GM12878 (cell line): ENCODE measurements at regions not wholly inside any gene's neighbourhood (a gene's known extent, or its start where the extent isn't known, plus 50 kb on each side); places are given as distances from the start of the nearest gene placed in this dataset.

Experiments used
- ATAC-seq: fragments of 200-7000 bp; cut with Tn5 transposase; 3 replicates; pipeline ENCODE4 v1.9.1; 2020; ENCODE audit warnings: mild to moderate bottlenecking, moderate library complexity
- BruUV-seq: library from RNA; stranded (reverse); fragments of 400-500 nt; replicated peaks from 2 replicates; lab custom pipeline; 2021; lab: Mats Ljungman, UMichigan
- CTCF ChIA-PET: fragments of 300-600 bp; sonication (Branson Sonifier 250); formaldehyde crosslinking; extraction: SDS; loops from one replicate; lab custom pipeline; 2021; ENCODE audit warnings: inconsistent platforms; lab: Yijun Ruan, JAX
- POLR2A ChIA-PET: fragments of 350-600 bp; formaldehyde crosslinking; extraction: SDS; loops from one replicate; lab custom pipeline; 2021; ENCODE audit warnings: inconsistent platforms; lab: Charles Lee
- RAD21 ChIA-PET: fragments of 300-600 bp; sonication (Branson Sonifier 250); formaldehyde crosslinking; loops from one replicate; lab custom pipeline; 2023; ENCODE audit warnings: antibody characterized with exemption; ENCODE audit not compliant: unreplicated experiment; lab: Charles Lee
- SMC1A ChIA-PET: fragments of 300-600 bp; sonication (Branson Sonifier 250); formaldehyde crosslinking; loops from one replicate; lab custom pipeline; 2023; ENCODE audit not compliant: unreplicated experiment, uncharacterized antibody; lab: Charles Lee
- DNase-seq: peaks from one replicate; pipeline ENCODE4 v3.0.0-alpha.2; 2011; ENCODE audit warnings: low read depth, low spot score
- FAIRE-seq: peaks from 3 replicates; lab custom pipeline; 2011; peaks lifted over from hg19 to GRCh38; lab: Jason Lieb, UNC
- H2AFZ ChIP-seq: 2 replicates; pipeline ENCODE4 v1.6.0; 2011; ENCODE audit warnings: low read depth, low read length, control low read depth; ENCODE audit not compliant: control insufficient read depth
- H3K27ac ChIP-seq: 2 replicates; pipeline ENCODE4 v1.5.1; 2011; ENCODE audit warnings: control low read depth; ENCODE audit not compliant: control insufficient read depth, insufficient read depth
- H3K27me3 ChIP-seq, 2 experiments: replicated peaks in 1 of 2; 2 replicates each; pipeline versions ENCODE4 v1.6.0 to v1.6.1; 2011; ENCODE audit warnings: low read length in 1 of 2; ENCODE audit not compliant: control insufficient read depth in 2 of 2, insufficient read depth in 2 of 2
- H3K36me3 ChIP-seq, 2 experiments: 2 replicates each; pipeline ENCODE4 v1.5.1; 2011; ENCODE audit warnings: low read length in 1 of 2; ENCODE audit not compliant: control insufficient read depth in 2 of 2, insufficient read depth in 2 of 2
- H3K4me1 ChIP-seq: 2 replicates; pipeline ENCODE4 v1.6.1; 2011; ENCODE audit warnings: mild to moderate bottlenecking, low read length, moderate library complexity, mixed read lengths; ENCODE audit not compliant: control insufficient read depth, insufficient read depth
- H3K4me2 ChIP-seq: 2 replicates; pipeline ENCODE4 v1.6.0; 2011; ENCODE audit warnings: control low read depth; ENCODE audit not compliant: control insufficient read depth, insufficient read depth
- H3K4me3 ChIP-seq: fragments of 200-600 bp; sonication (generic); 2 replicates; pipeline ENCODE4 v1.5.1; 2016
- H3K79me2 ChIP-seq: 2 replicates; pipeline ENCODE4 v1.6.0; 2011; ENCODE audit warnings: low read length; ENCODE audit not compliant: control insufficient read depth, insufficient read depth
- H3K9ac ChIP-seq: 2 replicates; pipeline ENCODE4 v1.8.0; 2011; ENCODE audit warnings: low read length, control low read depth, mixed read lengths; ENCODE audit not compliant: control insufficient read depth, insufficient read depth
- H3K9me3 ChIP-seq: replicated peaks from 3 replicates; pipeline ENCODE4 v1.5.1; 2011; ENCODE audit warnings: mild to moderate bottlenecking, low read length; ENCODE audit not compliant: control insufficient read depth, insufficient read depth
- H4K20me1 ChIP-seq: 2 replicates; pipeline ENCODE4 v1.6.0; 2011; ENCODE audit not compliant: control insufficient read depth, insufficient read depth
- ASH2L ChIP-seq: fragments of 300-600, 200-600 bp; sonication (generic); IDR thresholded peaks from 2 replicates; pipeline ENCODE4 v1.6.1; 2017; ENCODE audit warnings: low read depth, mild to moderate bottlenecking, borderline replicate concordance
- ETV6 ChIP-seq, 2 experiments: fragments of 450-650 bp in 1 of 2; IDR thresholded peaks in 1 of 2; conservative IDR thresholded peaks in 1 of 2; 2 replicates each; pipeline ENCODE4 v1.6.1; 2014; ENCODE audit warnings: antibody characterized with exemption in 1 of 2, borderline replicate concordance in 1 of 2, low read depth in 1 of 2, mild to moderate bottlenecking in 1 of 2, moderate library complexity in 1 of 2
- KDM1A ChIP-seq: fragments of 200-600 bp; sonication (generic); IDR thresholded peaks from 2 replicates; pipeline ENCODE4 v1.6.1; 2016; ENCODE audit warnings: borderline replicate concordance
- NR2F1 ChIP-seq: fragments of 450-650 bp; conservative IDR thresholded peaks from 2 replicates; pipeline ENCODE4 v1.6.1; 2017; ENCODE audit warnings: mild to moderate bottlenecking
- POU2F2 ChIP-seq: IDR thresholded peaks from 3 replicates; pipeline ENCODE4 v1.6.1; 2011; ENCODE audit warnings: low read depth, mild to moderate bottlenecking, low read length, borderline replicate concordance
- RUNX3 ChIP-seq: IDR thresholded peaks from 2 replicates; pipeline ENCODE4 v1.6.1; 2012; ENCODE audit warnings: low read length, inconsistent platforms
- ZNF24 ChIP-seq: fragments of 450-650 bp; IDR thresholded peaks from 2 replicates; pipeline ENCODE4 v1.6.1; 2017; ENCODE audit warnings: antibody characterized with exemption, mild to moderate bottlenecking
- WGBS: methylation state at CpG from one replicate; pipeline ENCODE4 v1.1.6; 2016; ENCODE audit warnings: low lambda C conversion rate; ENCODE audit not compliant: insufficient replicate concordance, insufficient coverage; ENCODE audit errors: missing lambda C conversion rate; 5-methylcytosine and 5-hydroxymethylcytosine counted together
- in situ Hi-C: fragments of 300-500 bp; cut with MboI; formaldehyde crosslinking; loops from 9 replicates; pipeline ENCODE4 v1.14.3; 2018; ENCODE audit warnings: mixed read lengths
- intact Hi-C: fragments of 100-400 bp; cut with micrococcal nuclease; formaldehyde crosslinking; loops from one replicate; pipeline ENCODE4 v1.14.2; 2022; ENCODE audit not compliant: unreplicated experiment
- TF ChIP-seq, protein P1 (sequence below): fragments of 450-650 bp; IDR thresholded peaks from 2 replicates; pipeline ENCODE4 v1.6.1; 2017; ENCODE audit warnings: mild to moderate bottlenecking, moderate library complexity

DNA sequence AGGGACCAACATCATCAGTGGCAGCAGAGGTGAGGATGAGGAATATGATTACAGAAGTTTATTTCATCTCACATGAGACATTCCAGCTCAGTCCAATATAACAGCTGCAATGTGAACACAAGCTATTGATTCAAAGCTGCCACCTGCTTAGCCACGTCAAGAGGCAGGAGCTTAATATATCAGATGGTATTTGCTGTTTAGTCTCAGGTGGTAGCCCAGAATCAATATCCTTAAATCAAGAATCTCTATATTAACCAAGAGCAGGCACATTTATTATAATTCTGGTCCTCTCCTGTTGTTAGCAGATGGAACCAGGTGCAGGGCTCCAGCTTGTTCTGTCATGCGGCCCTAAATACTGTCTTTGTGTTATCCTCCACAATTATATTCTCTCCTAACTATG lies 431.6 kb downstream of the ICE1 start:
- CTCF ChIA-PET = interaction anchor here (0.8 kb wide), 1 partner anchor 21 kb away, joined by 3 read pairs; no protein-coding TSS in a partner anchor
- no peak for FAIRE-seq

More for the DNA sequence above, 431.6 kb downstream of the ICE1 start:
- H3K4me1 ChIP-seq = no peaks in the 10 kb centered on the region
- H3K4me2 ChIP-seq = no peak overlapping the region
- WGBS = 55% methylated on average over 2 of the region's 2 CpGs
- POLR2A ChIA-PET = no interaction called here
- H3K9ac ChIP-seq = no peak overlapping the region
- H3K36me3 ChIP-seq = no peaks in the 10 kb centered on the region
- no TSS peak for BruUV-seq
- RAD21 ChIA-PET = interaction anchor here (1.0 kb wide), 1 partner anchor 121 kb away, joined by 3 read pairs; no protein-coding TSS in a partner anchor
- H3K27me3 ChIP-seq = no peaks in the 10 kb centered on the region
- SMC1A ChIA-PET = interaction anchor here (1.1 kb wide), 1 partner anchor 32 kb away, joined by 3 read pairs; no protein-coding TSS in a partner anchor
- TF ChIP-seq KDM1A = no peak
- no peak for TF ChIP-seq NR2F1
- TF ChIP-seq ETV6 (conservative IDR thresholded peaks at IDR 0.05 in 1 of 2, IDR thresholded peaks at IDR 0.05 in 1 of 2; ENCODE audit: borderline replicate concordance in 1 of 2, low read depth in 1 of 2) = no peak
- no peak for TF ChIP-seq POU2F2
- TF ChIP-seq RUNX3 = no peak
- TF ChIP-seq, protein P1, sequence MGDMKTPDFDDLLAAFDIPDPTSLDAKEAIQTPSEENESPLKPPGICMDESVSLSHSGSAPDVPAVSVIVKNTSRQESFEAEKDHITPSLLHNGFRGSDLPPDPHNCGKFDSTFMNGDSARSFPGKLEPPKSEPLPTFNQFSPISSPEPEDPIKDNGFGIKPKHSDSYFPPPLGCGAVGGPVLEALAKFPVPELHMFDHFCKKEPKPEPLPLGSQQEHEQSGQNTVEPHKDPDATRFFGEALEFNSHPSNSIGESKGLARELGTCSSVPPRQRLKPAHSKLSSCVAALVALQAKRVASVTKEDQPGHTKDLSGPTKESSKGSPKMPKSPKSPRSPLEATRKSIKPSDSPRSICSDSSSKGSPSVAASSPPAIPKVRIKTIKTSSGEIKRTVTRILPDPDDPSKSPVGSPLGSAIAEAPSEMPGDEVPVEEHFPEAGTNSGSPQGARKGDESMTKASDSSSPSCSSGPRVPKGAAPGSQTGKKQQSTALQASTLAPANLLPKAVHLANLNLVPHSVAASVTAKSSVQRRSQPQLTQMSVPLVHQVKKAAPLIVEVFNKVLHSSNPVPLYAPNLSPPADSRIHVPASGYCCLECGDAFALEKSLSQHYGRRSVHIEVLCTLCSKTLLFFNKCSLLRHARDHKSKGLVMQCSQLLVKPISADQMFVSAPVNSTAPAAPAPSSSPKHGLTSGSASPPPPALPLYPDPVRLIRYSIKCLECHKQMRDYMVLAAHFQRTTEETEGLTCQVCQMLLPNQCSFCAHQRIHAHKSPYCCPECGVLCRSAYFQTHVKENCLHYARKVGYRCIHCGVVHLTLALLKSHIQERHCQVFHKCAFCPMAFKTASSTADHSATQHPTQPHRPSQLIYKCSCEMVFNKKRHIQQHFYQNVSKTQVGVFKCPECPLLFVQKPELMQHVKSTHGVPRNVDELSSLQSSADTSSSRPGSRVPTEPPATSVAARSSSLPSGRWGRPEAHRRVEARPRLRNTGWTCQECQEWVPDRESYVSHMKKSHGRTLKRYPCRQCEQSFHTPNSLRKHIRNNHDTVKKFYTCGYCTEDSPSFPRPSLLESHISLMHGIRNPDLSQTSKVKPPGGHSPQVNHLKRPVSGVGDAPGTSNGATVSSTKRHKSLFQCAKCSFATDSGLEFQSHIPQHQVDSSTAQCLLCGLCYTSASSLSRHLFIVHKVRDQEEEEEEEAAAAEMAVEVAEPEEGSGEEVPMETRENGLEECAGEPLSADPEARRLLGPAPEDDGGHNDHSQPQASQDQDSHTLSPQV = no peak
- TF ChIP-seq ZNF24 = no peak
- TF ChIP-seq ASH2L = no peak
- intact Hi-C loops = no loop called here
- no peak overlapping the region for H3K4me3 ChIP-seq
- no peaks in the 10 kb centered on the region for H3K79me2 ChIP-seq
- H4K20me1 ChIP-seq = no peaks in the 10 kb centered on the region
- ATAC-seq (no peak), DNase-seq (no peak)
- no peaks in the 10 kb centered on the region for H3K9me3 ChIP-seq
- no peak overlapping the region for H3K27ac ChIP-seq
- in situ Hi-C loops = no loop called here
- no peak overlapping the region for H2AFZ ChIP-seq
